ENCODE measurements at regions not wholly inside any gene's neighbourhood (a gene's known extent, or its start where the extent isn't known, plus 50 kb on each side); places are given as distances from the start of the nearest gene placed in this dataset.
"Not testable (repeated sequence)": the region's sequence is repeated elsewhere in the genome, so short reads cannot be mapped to it uniquely, and the experiment has no call there.

DNA sequence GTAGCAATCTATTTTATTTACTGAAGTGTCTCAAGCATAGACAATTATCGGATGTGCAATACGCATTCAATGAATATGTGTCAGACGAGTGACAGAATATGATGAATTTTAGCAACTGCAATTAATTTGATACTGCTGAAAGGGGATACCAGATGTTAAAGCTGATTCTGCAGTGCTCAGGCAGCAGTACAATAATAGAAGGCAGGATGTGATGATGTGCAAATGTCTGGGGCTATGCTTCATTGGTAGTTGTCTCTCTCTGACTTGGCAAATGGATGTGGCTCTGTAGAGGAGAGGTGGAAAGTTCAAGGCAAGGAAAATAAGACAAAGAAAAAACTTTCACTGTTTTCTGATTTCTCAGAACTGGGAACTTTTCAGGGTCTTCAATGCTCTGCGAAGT, 721.2 kb downstream of the CDH18 start:
- Mint-ChIP-seq H3K4me1 (peaks cover 5% of the 10 kb centered on the region), H3K27me3 (ENCODE audit: low read depth) (no peaks in the 10 kb centered on the region), H3K9me3 (no peaks in the 10 kb centered on the region), H3K27ac (no peak overlapping the region), H3K4me3 (no peak overlapping the region), H3K36me3 (ENCODE audit: low read depth) (no peaks in the 10 kb centered on the region)
- TF ChIP-seq, protein P1, sequence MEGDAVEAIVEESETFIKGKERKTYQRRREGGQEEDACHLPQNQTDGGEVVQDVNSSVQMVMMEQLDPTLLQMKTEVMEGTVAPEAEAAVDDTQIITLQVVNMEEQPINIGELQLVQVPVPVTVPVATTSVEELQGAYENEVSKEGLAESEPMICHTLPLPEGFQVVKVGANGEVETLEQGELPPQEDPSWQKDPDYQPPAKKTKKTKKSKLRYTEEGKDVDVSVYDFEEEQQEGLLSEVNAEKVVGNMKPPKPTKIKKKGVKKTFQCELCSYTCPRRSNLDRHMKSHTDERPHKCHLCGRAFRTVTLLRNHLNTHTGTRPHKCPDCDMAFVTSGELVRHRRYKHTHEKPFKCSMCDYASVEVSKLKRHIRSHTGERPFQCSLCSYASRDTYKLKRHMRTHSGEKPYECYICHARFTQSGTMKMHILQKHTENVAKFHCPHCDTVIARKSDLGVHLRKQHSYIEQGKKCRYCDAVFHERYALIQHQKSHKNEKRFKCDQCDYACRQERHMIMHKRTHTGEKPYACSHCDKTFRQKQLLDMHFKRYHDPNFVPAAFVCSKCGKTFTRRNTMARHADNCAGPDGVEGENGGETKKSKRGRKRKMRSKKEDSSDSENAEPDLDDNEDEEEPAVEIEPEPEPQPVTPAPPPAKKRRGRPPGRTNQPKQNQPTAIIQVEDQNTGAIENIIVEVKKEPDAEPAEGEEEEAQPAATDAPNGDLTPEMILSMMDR (IDR thresholded peaks at IDR 0.05; ENCODE audit: unreplicated experiment in 3 of 3) = no peak

DNA sequence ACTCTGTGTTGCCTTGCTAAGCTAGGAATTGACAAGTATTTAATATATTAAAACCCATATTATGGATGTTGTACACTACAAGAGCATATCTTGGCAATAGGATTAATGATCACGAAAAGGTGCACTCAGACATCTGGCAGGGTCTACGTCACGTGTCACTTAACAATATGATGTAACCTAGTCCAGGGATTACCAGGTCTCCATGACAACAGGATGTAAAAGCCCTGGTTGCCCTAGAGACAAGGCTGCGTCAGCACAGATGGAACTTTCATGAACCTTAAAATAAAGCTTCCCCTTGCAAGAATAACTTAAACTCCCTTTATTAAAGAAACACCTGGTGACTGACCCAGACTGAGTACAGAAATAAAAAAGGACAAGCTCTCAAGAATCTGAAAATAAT, 717.8 kb downstream of the CDH18 start:
- H3K36me3 Mint-ChIP-seq (ENCODE audit: low read depth) = no peaks in the 10 kb centered on the region
- no peak overlapping the region for H3K4me3 Mint-ChIP-seq
- H3K27me3 Mint-ChIP-seq (ENCODE audit: low read depth) = no peaks in the 10 kb centered on the region
- H3K9me3 Mint-ChIP-seq = no peaks in the 10 kb centered on the region
- TF ChIP-seq, protein P1 (IDR thresholded peaks at IDR 0.05; ENCODE audit: unreplicated experiment in 3 of 3) = no peak
- H3K4me1 Mint-ChIP-seq = peaks cover 5% of the 10 kb centered on the region
- no peak overlapping the region for H3K27ac Mint-ChIP-seq

DNA sequence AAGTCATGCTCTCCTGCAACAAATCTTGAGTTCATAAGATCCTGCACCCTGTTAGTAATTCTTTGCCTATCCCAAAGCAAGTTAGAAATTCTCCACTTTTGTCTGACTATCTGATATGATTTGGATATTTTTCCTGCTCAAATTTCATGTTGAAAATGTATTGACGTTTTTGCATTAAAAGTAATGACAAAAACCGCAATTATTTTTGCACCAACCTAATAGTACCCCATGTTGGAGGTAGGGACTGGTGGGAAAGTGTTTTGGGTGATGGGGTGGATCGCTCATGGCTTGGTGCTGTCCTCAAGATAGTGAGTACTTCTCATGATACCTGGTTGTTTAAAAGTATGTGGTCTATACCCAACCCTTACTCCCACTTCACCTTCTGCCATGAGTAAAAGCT, 713.4 kb downstream of the CDH18 start:
- Mint-ChIP-seq H3K9me3 (peaks cover 7% of the 10 kb centered on the region), H3K4me1 (no peaks in the 10 kb centered on the region), H3K36me3 (ENCODE audit: low read depth) (no peaks in the 10 kb centered on the region), H3K4me3 (no peak overlapping the region), H3K27ac (no peak overlapping the region), H3K27me3 (ENCODE audit: low read depth) (no peaks in the 10 kb centered on the region)
- TF ChIP-seq, protein P1 (IDR thresholded peaks at IDR 0.05; ENCODE audit: unreplicated experiment in 3 of 3) = no peak

DNA sequence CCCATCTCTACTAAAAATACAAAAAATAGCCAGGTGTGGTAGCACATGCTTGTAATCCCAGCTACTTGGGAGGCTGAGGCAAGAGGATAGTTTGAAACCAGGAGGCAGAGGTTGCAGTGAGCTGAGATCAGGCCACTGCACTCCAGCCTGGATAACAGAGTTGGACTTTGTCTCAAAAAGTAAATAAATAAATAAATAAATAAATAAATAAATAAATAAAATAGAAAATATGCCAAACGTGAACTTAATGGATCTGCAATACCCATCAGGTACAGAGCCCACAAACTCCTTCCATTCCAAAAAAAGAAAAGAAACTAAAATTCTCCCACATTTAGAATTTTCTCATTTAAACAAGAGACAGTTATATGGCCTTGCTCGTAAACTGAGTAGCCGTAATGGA, 702.7 kb downstream of the CDH18 start:
- Mint-ChIP-seq H3K4me1 (no peaks in the 10 kb centered on the region), H3K9me3 (peaks cover 18% of the 10 kb centered on the region), H3K36me3 (ENCODE audit: low read depth) (no peaks in the 10 kb centered on the region), H3K27me3 (ENCODE audit: low read depth) (no peaks in the 10 kb centered on the region), H3K27ac (no peak overlapping the region), H3K4me3 (no peak overlapping the region)
- TF ChIP-seq, protein P1 (IDR thresholded peaks at IDR 0.05; ENCODE audit: unreplicated experiment in 3 of 3) = no peak

DNA sequence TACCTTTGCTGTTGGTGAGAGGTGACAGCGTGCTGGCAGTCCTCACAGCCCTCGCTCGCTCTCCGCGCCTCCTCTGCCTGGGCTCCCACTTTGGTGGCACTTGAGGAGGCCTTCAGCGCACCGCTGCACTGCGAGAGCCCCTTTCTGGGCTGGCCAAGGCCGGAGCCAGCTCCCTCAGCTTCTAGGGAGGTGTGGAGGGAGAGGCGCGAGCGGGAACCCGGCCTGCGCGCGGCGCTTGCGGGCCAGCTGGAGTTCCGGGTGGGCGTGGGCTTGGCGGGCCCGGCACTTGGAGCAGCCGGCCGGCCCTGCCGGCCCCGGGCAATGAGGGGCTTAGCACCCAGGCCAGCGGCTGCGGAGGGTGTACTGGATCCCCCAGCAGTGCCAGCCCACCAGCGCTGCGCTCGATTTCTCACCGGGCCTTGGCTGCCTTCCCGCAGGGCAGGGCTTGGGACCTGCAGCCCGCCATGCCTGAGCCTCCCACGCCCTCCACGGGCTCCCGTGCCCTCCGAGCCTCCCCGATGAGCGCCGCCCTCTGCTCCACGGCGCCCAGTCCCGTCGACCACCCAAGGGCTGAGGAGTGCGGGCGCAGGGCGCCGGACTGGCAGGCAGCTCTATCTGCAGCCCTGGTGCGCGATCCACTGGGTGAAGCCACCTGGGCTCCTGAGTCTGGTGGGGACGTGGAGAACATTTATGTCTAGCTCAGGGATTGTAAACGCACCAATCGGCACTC, 700.3 kb downstream of the CDH18 start:
- not testable (repeated sequence) for H3K4me3 Mint-ChIP-seq; H3K4me1 Mint-ChIP-seq; H3K36me3 Mint-ChIP-seq (ENCODE audit: low read depth); H3K27ac Mint-ChIP-seq; H3K27me3 Mint-ChIP-seq (ENCODE audit: low read depth)
- peaks cover 18% of the 10 kb centered on the region for H3K9me3 Mint-ChIP-seq

DNA sequence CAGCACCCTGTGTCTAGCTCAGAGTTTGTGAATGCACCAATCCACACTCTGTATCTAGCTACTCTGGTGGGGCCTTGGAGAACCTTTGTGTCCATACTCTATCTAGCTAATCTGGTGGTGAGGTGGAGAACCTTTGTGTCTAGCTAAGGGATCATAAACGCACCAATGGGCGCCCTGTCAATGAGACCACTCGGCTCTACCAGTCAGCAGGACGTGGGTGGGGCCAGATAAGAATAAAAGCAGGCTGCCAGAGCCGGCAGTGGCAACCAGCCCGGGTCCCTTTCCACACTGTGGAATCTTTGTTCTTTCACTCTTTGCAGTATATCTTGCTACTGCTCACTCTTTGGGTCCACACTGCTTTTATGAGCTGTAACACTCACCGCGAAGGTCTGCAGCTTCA, 699.7 kb downstream of the CDH18 start:
- H3K27ac Mint-ChIP-seq; H3K4me3 Mint-ChIP-seq; H3K4me1 Mint-ChIP-seq; H3K36me3 Mint-ChIP-seq (ENCODE audit: low read depth); H3K27me3 Mint-ChIP-seq (ENCODE audit: low read depth): not testable (repeated sequence)
- peaks cover 14% of the 10 kb centered on the region for H3K9me3 Mint-ChIP-seq

DNA sequence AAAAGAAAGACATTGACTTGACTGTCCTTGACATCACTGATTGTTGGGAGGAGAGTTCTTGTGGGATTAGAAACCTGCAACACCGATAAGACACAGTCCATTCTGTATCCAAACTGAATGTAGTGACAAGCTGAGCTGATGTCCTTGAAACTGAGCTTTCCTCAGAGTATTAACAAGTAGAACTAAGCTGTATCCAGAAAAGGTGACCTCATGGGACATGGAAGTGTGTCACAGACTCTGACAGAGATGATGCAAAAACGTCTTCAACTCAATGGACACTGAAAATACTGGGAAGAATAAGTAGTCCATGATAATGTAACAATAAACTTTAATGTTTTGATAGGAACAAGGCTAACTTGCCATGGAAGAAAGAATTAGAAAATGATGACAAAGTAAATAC, 690.1 kb downstream of the CDH18 start:
- TF ChIP-seq, protein P1 (IDR thresholded peaks at IDR 0.05; ENCODE audit: unreplicated experiment in 3 of 3) = no peak
- no peaks in the 10 kb centered on the region for H3K4me1 Mint-ChIP-seq
- H3K4me3 Mint-ChIP-seq = no peak overlapping the region
- no peaks in the 10 kb centered on the region for H3K27me3 Mint-ChIP-seq (ENCODE audit: low read depth)
- no peak overlapping the region for H3K27ac Mint-ChIP-seq
- H3K36me3 Mint-ChIP-seq (ENCODE audit: low read depth) = no peaks in the 10 kb centered on the region
- no peaks in the 10 kb centered on the region for H3K9me3 Mint-ChIP-seq
